T-helper 1 cell treated with Interleukin-12 subunit alpha and Interleukin-12 subunit beta and Interleukin-4 antibody, amounts not matched to agents 30 ng/mL and 1 ng/mL, for 36 hours (primary cell): ENCODE measurements at regions not wholly inside any gene's neighbourhood (a gene's known extent, or its start where the extent isn't known, plus 50 kb on each side); places are given as distances from the start of the nearest gene placed in this dataset.

Experiments
- intact Hi-C: fragments of 100-400 bp; cut with micrococcal nuclease; formaldehyde crosslinking; loops from one replicate; pipeline ENCODE4 v1.15.1; 2024

GRCh38 chr7:10116511-10116910, 857.2 kb upstream of the PHF14 start:
- intact Hi-C loops: no loop called here

- intact Hi-C loops: no loop called here
These were observed 855.9 kb upstream of the PHF14 start for GRCh38 chr7:10117815-10118214.

GRCh38 chr7:10120936-10121335, 852.7 kb upstream of the PHF14 start:
- intact Hi-C loops: no loop called here

DNA sequence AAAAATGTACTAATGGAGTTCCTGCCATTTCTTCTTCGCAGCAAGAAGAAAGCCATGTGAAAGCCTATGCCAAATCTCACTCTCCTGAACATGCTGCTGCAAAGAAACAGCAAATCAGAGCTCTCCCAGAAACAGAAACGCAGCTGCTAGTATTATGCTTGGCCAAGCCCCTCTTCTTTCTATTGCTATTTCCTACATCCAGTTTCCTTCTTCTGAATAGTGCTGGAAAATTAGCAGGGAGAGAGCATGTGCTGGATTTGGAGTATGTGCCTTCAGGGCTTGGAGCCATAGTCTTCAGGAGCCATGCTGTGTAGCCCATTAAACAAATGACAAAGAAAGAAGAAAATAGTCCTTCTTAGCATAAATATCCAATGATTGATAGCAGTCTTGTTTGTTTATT, 852.0 kb upstream of the PHF14 start:
- intact Hi-C loops: no loop called here

DNA sequence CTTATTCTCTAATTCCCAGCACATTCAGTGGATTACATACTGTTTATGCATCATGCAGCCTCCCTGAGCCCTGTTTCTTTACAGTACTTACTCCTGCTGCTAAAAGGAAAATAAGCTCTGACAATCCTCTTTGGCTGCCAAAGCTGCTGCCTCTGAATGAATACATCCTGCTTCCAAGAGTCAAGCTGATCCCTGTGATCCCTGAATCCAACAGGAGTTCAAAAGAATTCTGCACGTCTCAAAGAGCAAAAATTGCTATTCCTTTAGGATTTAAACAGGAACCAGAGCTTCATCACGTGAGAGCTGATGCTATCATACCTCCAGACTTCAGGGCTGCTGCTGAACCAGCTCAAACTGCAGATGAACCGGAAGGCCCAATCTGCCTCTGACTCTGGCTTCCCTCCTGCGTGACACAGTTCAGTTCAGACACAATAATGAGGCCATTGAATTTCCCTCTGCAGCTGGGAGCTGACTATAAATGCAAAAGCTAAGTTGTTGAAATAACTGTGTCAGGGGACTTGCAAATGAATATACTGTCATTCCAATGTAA, 851.0 kb upstream of the PHF14 start:
- intact Hi-C loops: no loop called here

DNA sequence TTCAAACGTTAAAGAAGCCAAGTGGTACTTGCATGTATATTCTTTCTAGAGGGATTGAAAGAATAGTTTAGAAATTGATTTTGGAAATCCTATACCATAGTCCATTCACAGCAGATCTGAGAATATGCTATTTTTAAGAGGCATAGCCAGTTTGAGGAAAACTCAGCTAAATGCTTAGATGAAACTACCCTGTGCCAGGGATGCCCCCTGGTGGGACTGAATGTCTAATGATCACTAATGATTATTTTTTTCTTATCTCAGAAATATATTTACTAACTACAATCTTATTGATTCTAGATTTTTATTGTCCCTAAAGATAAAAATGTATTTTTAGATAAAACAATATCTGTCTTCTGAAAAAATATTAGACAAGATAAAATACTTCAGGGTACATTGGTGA, 844.9 kb upstream of the PHF14 start:
- intact Hi-C loops: no loop called here

DNA sequence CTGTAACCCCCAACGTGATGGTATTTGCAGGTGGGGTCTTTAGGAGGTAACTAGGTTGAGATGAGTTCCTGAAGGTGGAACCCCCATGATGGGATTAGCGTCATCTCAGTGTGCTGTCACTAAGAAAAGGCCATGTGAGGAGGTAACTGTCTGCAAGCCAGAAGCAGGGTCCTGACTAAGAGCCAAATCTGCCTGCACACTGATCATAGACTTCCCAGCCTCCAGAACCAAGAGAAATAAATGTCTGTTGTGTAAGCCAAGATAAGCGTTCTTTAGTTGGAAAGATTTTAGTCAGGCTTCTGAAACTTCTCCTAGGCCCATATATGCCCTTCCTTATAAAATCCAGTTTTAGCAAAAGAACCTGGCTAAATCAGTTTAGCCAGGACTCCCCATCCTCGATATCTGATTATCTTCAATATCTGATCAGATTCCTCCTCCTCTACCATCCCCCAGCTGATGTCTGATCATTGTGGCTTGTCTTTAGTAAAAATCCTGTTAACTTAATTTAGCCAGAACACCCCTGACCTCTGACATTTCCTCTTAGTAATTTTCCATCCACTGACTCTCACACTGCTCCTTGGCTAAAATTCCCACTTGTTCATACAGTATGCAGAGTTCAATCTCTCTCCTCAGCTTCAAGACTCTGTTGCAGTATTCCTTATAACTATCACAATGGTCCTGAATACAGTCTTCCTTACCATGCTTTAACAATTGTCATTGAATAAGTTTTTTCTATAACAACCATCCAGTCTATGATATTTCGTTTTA, 835.4 kb upstream of the PHF14 start:
- intact Hi-C loops: no loop called here

DNA sequence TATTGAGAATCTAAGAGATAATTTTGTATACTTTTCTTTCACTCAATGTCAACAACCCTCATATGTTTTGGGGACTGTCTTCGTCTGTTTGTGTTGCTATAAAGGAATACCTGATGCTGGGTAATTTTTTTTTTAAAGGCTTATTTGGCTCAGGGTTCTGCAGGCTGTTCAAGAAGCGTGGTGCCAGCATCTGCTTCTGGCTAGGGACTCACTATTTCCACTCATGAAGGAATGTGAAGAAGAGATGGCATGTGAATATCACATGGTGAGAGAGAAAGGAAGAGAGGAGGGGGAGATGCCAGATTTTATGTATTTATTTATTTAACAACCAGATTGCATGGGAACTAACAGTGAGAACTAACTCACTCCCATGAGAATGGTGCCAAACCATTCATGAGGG, 827.4 kb upstream of the PHF14 start:
- intact Hi-C loops: no loop called here

DNA sequence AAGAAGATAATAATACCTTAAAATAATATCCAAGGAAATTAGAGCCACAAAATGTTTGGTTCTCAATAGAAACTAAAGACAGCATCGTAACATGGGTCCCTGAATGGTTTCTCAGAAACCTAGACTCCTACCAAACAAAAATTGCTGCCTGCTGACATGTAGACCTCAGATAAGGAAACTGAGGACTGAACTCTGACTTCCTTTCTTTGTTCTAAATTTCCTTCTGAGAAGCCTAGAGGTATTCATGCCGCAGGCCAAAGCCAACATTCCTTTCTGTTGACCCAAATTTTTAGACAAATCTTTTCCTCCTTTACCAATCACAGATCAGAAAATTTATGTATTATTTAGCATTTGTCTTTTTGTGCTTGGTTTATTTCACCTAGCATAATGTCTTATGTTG, 816.7 kb upstream of the PHF14 start:
- intact Hi-C loops: no loop called here

- intact Hi-C loops: no loop called here
These were observed 791.7 kb upstream of the PHF14 start for GRCh38 chr7:10181996-10182395.

- intact Hi-C loops: no loop called here
These were observed 781.6 kb upstream of the PHF14 start for GRCh38 chr7:10192074-10192473.

DNA sequence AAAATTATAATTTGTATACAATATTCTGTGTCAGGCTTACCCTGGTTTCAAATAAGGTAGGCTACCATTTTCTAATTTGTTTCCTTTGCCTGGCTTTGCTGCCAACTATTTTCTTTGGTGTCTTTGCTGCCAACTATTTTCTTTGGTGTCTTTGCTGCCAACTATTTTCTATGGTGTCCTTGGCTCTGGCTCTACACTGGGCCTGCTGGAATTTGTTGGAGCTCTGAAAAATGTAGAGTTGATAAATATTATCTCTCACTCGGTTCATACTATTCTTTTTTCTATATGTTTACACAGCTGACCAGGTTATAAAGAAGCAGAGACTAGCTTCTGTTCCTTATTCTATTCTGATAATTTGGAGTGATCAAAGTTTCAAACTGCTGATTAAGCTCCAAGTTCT, 768.0 kb upstream of the PHF14 start:
- intact Hi-C loops: no loop called here

DNA sequence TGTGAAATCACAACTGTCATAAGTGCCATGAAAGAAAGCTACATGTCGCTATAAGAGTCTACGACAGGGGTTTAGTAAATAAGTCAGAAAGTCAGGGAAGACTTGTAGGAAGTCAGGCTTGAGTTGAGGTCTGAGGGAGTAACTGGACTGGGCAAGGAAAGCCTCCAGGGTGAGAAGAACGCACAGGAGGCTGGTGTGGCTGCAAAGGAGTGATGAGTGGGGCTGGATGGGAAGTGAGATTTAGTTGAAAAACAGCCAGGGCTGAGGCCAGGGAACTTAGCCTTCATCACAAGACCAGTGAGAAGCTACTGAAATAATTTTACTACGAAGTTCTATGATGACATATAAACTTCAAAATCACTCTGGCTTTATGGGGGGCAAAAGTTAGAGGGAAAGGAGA, 763.7 kb upstream of the PHF14 start:
- intact Hi-C loops: no loop called here

- intact Hi-C loops: no loop called here
These were observed 762.7 kb upstream of the PHF14 start for GRCh38 chr7:10211016-10211415.

GRCh38 chr7:10211861-10212260, 761.8 kb upstream of the PHF14 start:
- intact Hi-C loops: no loop called here

- intact Hi-C loops: no loop called here
These were observed 761.0 kb upstream of the PHF14 start for GRCh38 chr7:10212649-10213048.

- intact Hi-C loops: no loop called here
These were observed 757.2 kb upstream of the PHF14 start for GRCh38 chr7:10216462-10216861.

- intact Hi-C loops: no loop called here
These were observed 752.6 kb upstream of the PHF14 start for GRCh38 chr7:10221084-10221483.

DNA sequence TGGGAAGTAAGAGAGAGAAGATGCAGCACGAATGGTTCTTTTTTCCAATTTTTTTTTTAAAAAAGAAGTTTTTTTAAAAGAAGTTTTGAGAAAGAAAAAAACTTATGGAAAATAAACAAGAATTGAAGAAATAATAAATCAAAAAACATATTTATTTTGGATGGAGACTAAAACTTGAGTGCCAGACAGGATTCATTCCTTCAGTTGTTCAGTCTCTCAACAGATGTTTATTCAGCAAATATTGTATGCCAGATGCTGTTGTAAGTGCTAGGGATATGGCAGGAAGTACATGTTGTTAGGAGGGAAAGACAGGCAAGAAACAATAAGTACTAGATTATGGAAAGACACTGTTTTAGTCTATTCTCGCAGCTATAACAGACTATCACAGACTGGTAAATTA, 750.7 kb upstream of the PHF14 start:
- intact Hi-C loops: no loop called here

- intact Hi-C loops: no loop called here
These were observed 748.4 kb upstream of the PHF14 start for GRCh38 chr7:10225275-10225674.

DNA sequence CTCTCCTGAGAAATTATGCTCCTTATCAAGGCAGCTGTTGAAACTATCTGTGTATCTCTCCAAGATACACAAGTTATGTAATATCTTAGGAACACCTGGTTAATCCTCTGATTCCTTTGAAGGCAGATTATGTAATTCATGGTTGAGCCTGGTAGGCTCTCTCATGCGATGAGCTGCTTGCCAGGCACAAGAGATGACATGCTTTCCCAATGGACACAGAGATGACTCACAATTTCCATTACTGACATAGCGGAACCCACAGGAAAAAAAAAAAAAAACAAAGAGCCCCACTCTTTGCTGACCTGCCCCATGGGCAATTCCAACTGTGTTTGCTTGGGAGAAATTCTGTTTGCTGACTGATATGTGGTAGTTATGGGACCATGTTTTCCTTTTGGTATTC, 736.4 kb upstream of the PHF14 start:
- intact Hi-C loops: no loop called here

- intact Hi-C loops: no loop called here
These were observed 735.0 kb upstream of the PHF14 start for GRCh38 chr7:10238641-10239040.

- intact Hi-C loops: no loop called here
These were observed 733.9 kb upstream of the PHF14 start for GRCh38 chr7:10239695-10240345.
